HG03565 (cell line): ENCODE measurements at regions not wholly inside any gene's neighbourhood (a gene's known extent, or its start where the extent isn't known, plus 50 kb on each side); places are given as distances from the start of the nearest gene placed in this dataset.

Experiments used
- ATAC-seq: cut with Tn5 transposase; IDR thresholded peaks from one replicate; pipeline ENCODE4 v1.9.1; 2021; ENCODE audit warnings: mild to moderate bottlenecking, moderate library complexity; ENCODE audit not compliant: unreplicated experiment

GRCh38 chr14:38425324-38425976 lies 169.6 kb upstream of the CLEC14A start:
- no peak for ATAC-seq

GRCh38 chr14:38420048-38420447 lies 164.2 kb upstream of the CLEC14A start:
- no peak for ATAC-seq

GRCh38 chr14:38419579-38419978 lies 163.7 kb upstream of the CLEC14A start:
- no peak for ATAC-seq

- no peak for ATAC-seq
Measured at GRCh38 chr14:38412654-38413053, 156.8 kb upstream of the CLEC14A start.

GRCh38 chr14:38410442-38410841 lies 154.5 kb upstream of the CLEC14A start:
- ATAC-seq = no peak

- no peak for ATAC-seq
Measured at GRCh38 chr14:38409071-38409705, 153.3 kb upstream of the CLEC14A start.

- ATAC-seq = no peak
Measured at GRCh38 chr14:38405851-38406635, 150.2 kb upstream of the CLEC14A start.

- no peak for ATAC-seq
Measured at GRCh38 chr14:38404616-38405015, 148.7 kb upstream of the CLEC14A start.

GRCh38 chr14:38404100-38404541 lies 148.2 kb upstream of the CLEC14A start:
- no peak for ATAC-seq

GRCh38 chr14:38400751-38401150 lies 144.9 kb upstream of the CLEC14A start:
- ATAC-seq = no peak

- ATAC-seq = no peak
Measured at GRCh38 chr14:38399652-38400051, 143.8 kb upstream of the CLEC14A start.

GRCh38 chr14:38394767-38395166 lies 138.9 kb upstream of the CLEC14A start:
- ATAC-seq = no peak

GRCh38 chr14:38394064-38394463 lies 138.2 kb upstream of the CLEC14A start:
- no peak for ATAC-seq

GRCh38 chr14:38391334-38391733 lies 135.4 kb upstream of the CLEC14A start:
- ATAC-seq = no peak

GRCh38 chr14:38389681-38390080 lies 133.8 kb upstream of the CLEC14A start:
- ATAC-seq = no peak

GRCh38 chr14:38387821-38388220 lies 131.9 kb upstream of the CLEC14A start:
- no peak for ATAC-seq

GRCh38 chr14:38385836-38386235 lies 129.9 kb upstream of the CLEC14A start:
- no peak for ATAC-seq

- no peak for ATAC-seq
Measured at GRCh38 chr14:38385343-38385742, 129.4 kb upstream of the CLEC14A start.

- ATAC-seq = no peak
Measured at GRCh38 chr14:38384741-38385140, 128.8 kb upstream of the CLEC14A start.

GRCh38 chr14:38367922-38368321 lies 112.0 kb upstream of the CLEC14A start:
- ATAC-seq = no peak

GRCh38 chr14:38366374-38366773 lies 110.5 kb upstream of the CLEC14A start:
- ATAC-seq = no peak

- ATAC-seq = no peak
Measured at GRCh38 chr14:38363217-38363616, 107.3 kb upstream of the CLEC14A start.
